ENCODE measurements at regions not wholly inside any gene's neighbourhood (a gene's known extent, or its start where the extent isn't known, plus 50 kb on each side); places are given as distances from the start of the nearest gene placed in this dataset.

- Histone ChIP-seq H4K20me1 (ENCODE audit: insufficient read depth, low read length) (no peaks in the 10 kb centered on the region), H3K27me3 (ENCODE audit: control insufficient read depth in 2 of 2, insufficient read depth in 2 of 2, low read length in 2 of 2) (no peaks in the 10 kb centered on the region), H3K27ac (ENCODE audit: low read depth in 1 of 2, low read length in 2 of 2) (no peak overlapping the region), H3K4me2 (replicated peaks; ENCODE audit: extremely low read depth, low read length, poor library complexity, severe bottlenecking) (no peak overlapping the region), H2AFZ (ENCODE audit: insufficient read depth, low read depth, low read length, poor library complexity, severe bottlenecking) (no peak overlapping the region), H3K9me3 (replicated peaks in 1 of 2; ENCODE audit: control insufficient read depth in 1 of 2, insufficient read depth in 1 of 2, low read length in 2 of 2) (no peaks in the 10 kb centered on the region), H3K9ac (ENCODE audit: insufficient read depth, low read length, poor library complexity, severe bottlenecking) (no peak overlapping the region), H3K4me1 (ENCODE audit: control insufficient read depth in 1 of 2, insufficient read depth in 2 of 2, low read length in 2 of 2) (no peaks in the 10 kb centered on the region), H3K4me3 (replicated peaks in 1 of 3; ENCODE audit: low read depth in 2 of 3, low read length in 3 of 3) (no peak overlapping the region), H3K36me3 (replicated peaks in 1 of 2; ENCODE audit: control insufficient read depth in 1 of 2, insufficient read depth in 2 of 2, low read length in 2 of 2) (no peaks in the 10 kb centered on the region), H3K79me2 (ENCODE audit: insufficient read depth, low read length) (no peaks in the 10 kb centered on the region)
- Mint-ChIP-seq H3K27ac (no peak overlapping the region), H3K9me3 (peaks cover 0 to 8% (median 2%) of the 10 kb centered on the region in 7 donors), H3K27me3 (ENCODE audit: low read depth in 3 of 3) (no peaks in the 10 kb centered on the region), H3K4me3 (no peak overlapping the region), H3K36me3 (no peaks in the 10 kb centered on the region), H3K4me1 (no peaks in the 10 kb centered on the region)
- TF ChIP-seq, protein P1, sequence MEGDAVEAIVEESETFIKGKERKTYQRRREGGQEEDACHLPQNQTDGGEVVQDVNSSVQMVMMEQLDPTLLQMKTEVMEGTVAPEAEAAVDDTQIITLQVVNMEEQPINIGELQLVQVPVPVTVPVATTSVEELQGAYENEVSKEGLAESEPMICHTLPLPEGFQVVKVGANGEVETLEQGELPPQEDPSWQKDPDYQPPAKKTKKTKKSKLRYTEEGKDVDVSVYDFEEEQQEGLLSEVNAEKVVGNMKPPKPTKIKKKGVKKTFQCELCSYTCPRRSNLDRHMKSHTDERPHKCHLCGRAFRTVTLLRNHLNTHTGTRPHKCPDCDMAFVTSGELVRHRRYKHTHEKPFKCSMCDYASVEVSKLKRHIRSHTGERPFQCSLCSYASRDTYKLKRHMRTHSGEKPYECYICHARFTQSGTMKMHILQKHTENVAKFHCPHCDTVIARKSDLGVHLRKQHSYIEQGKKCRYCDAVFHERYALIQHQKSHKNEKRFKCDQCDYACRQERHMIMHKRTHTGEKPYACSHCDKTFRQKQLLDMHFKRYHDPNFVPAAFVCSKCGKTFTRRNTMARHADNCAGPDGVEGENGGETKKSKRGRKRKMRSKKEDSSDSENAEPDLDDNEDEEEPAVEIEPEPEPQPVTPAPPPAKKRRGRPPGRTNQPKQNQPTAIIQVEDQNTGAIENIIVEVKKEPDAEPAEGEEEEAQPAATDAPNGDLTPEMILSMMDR (IDR thresholded peaks at IDR 0.05), result no peak
- intact Hi-C loops (cut with micrococcal nuclease), result no loop called here
- DNase-seq, result no peak
- 100% methylated on average over 2 of the region's 8 CpGs for WGBS (ENCODE audit: insufficient coverage)
These were observed 1150.7 kb upstream of the WWC1 start for GRCh38 chr5:167140548-167141291.

- no peaks in the 10 kb centered on the region for H3K79me2 ChIP-seq (ENCODE audit: insufficient read depth, low read length)
- no peak for DNase-seq
- TF ChIP-seq, protein P1 (IDR thresholded peaks at IDR 0.05), result no peak
- H3K4me1 ChIP-seq (ENCODE audit: control insufficient read depth in 1 of 2, insufficient read depth in 2 of 2, low read length in 2 of 2), result no peaks in the 10 kb centered on the region
- no peaks in the 10 kb centered on the region for H3K27me3 ChIP-seq (ENCODE audit: control insufficient read depth in 2 of 2, insufficient read depth in 2 of 2, low read length in 2 of 2)
- no peak overlapping the region for H2AFZ ChIP-seq (ENCODE audit: insufficient read depth, low read depth, low read length, poor library complexity, severe bottlenecking)
- no peak overlapping the region for H3K4me3 Mint-ChIP-seq
- H3K4me1 Mint-ChIP-seq, result no peaks in the 10 kb centered on the region
- WGBS (ENCODE audit: insufficient coverage), result 79% methylated on average over 8 of the region's 9 CpGs
- H3K9me3 ChIP-seq (replicated peaks in 1 of 2; ENCODE audit: control insufficient read depth in 1 of 2, insufficient read depth in 1 of 2, low read length in 2 of 2), result no peaks in the 10 kb centered on the region
- H3K4me3 ChIP-seq (replicated peaks in 1 of 3; ENCODE audit: low read depth in 2 of 3, low read length in 3 of 3), result no peak overlapping the region
- H3K36me3 ChIP-seq (replicated peaks in 1 of 2; ENCODE audit: control insufficient read depth in 1 of 2, insufficient read depth in 2 of 2, low read length in 2 of 2), result no peaks in the 10 kb centered on the region
- intact Hi-C loops (cut with micrococcal nuclease), result no loop called here
- H3K9ac ChIP-seq (ENCODE audit: insufficient read depth, low read length, poor library complexity, severe bottlenecking), result no peak overlapping the region
- H3K27ac Mint-ChIP-seq, result no peak overlapping the region
- no peaks in the 10 kb centered on the region for H4K20me1 ChIP-seq (ENCODE audit: insufficient read depth, low read length)
- H3K27me3 Mint-ChIP-seq (ENCODE audit: low read depth in 3 of 3), result no peaks in the 10 kb centered on the region
- no peak overlapping the region for H3K4me2 ChIP-seq (replicated peaks; ENCODE audit: extremely low read depth, low read length, poor library complexity, severe bottlenecking)
- H3K27ac ChIP-seq (ENCODE audit: low read depth in 1 of 2, low read length in 2 of 2), result no peak overlapping the region
- H3K9me3 Mint-ChIP-seq, result peaks cover 0 to 7% (median 0%) of the 10 kb centered on the region in 7 donors
- H3K36me3 Mint-ChIP-seq, result no peaks in the 10 kb centered on the region
These were observed 1147.7 kb upstream of the WWC1 start for GRCh38 chr5:167143716-167144115.

Measured in CD14-positive monocyte (primary cell).